Mammary epithelial cell (primary cell): ENCODE measurements at regions not wholly inside any gene's neighbourhood (a gene's known extent, or its start where the extent isn't known, plus 50 kb on each side); places are given as distances from the start of the nearest gene placed in this dataset.

Experiments
- CTCF ChIP-seq, 2 donors: IDR thresholded peaks in 1 of 2; conservative IDR thresholded peaks in 1 of 2; 2 replicates each; pipeline ENCODE4 v1.5.1; 2011 to 2012; ENCODE audit warnings: inconsistent platforms in 2 of 2, low read length in 2 of 2, mild to moderate bottlenecking in 2 of 2, control low read depth in 1 of 2, low read depth in 1 of 2; ENCODE audit not compliant: insufficient read depth in 1 of 2; ENCODE audit errors: extremely low read depth in 1 of 2
- EZH2 ChIP-seq: IDR thresholded peaks from 2 replicates; pipeline ENCODE4 v1.6.1; 2012; ENCODE audit warnings: low read length, inconsistent platforms, borderline replicate concordance

- TF ChIP-seq CTCF (conservative IDR thresholded peaks at IDR 0.05 in 1 of 2, IDR thresholded peaks at IDR 0.05 in 1 of 2; ENCODE audit: extremely low read depth in 1 of 2, insufficient read depth in 1 of 2, low read depth in 1 of 2, low read length in 2 of 2) (no peak), EZH2 (no peak)
Measured at GRCh38 chr3:13209634-13209997, 136.4 kb upstream of the IQSEC1 start.
